ENCODE measurements at regions not wholly inside any gene's neighbourhood (a gene's known extent, or its start where the extent isn't known, plus 50 kb on each side); places are given as distances from the start of the nearest gene placed in this dataset.

DNA sequence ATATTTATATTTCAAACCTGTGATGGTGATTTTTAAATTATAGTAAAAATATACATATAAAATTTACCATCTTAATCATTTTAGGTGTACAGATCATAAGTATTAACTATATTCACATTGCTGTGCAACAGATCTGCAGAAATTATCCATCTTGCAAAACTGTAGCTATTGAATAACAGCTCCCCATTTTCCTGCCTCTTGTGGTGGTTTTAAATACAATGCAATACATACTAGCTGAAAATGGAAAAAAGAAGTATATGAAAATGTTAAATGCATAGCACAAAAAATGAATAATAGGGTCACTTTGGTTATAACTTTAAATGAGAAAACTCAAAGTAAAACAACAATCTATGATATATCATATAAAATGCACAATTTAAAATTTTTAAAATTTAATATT, 130.9 kb upstream of the VPREB1 start:
- no peak overlapping the region for H3K4me3 ChIP-seq
- no peaks in the 10 kb centered on the region for H3K9me3 ChIP-seq
- ATAC-seq (no peak), DNase-seq (no peak)
- H3K4me1 ChIP-seq, result no peaks in the 10 kb centered on the region
- intact Hi-C loops (cut with DNase I), result no loop called here
- TF ChIP-seq, protein P1, sequence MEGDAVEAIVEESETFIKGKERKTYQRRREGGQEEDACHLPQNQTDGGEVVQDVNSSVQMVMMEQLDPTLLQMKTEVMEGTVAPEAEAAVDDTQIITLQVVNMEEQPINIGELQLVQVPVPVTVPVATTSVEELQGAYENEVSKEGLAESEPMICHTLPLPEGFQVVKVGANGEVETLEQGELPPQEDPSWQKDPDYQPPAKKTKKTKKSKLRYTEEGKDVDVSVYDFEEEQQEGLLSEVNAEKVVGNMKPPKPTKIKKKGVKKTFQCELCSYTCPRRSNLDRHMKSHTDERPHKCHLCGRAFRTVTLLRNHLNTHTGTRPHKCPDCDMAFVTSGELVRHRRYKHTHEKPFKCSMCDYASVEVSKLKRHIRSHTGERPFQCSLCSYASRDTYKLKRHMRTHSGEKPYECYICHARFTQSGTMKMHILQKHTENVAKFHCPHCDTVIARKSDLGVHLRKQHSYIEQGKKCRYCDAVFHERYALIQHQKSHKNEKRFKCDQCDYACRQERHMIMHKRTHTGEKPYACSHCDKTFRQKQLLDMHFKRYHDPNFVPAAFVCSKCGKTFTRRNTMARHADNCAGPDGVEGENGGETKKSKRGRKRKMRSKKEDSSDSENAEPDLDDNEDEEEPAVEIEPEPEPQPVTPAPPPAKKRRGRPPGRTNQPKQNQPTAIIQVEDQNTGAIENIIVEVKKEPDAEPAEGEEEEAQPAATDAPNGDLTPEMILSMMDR (IDR thresholded peaks at IDR 0.05), result no peak
- H3K36me3 ChIP-seq (ENCODE audit: insufficient read depth in 1 of 2, low read depth in 1 of 2), result no peaks in the 10 kb centered on the region
- H3K27me3 ChIP-seq (ENCODE audit: insufficient read depth in 3 of 3, low read length in 2 of 3), result peaks cover 0 to 18% (median 0%) of the 10 kb centered on the region in 3 donors
- H3K27ac ChIP-seq, result no peak overlapping the region

DNA sequence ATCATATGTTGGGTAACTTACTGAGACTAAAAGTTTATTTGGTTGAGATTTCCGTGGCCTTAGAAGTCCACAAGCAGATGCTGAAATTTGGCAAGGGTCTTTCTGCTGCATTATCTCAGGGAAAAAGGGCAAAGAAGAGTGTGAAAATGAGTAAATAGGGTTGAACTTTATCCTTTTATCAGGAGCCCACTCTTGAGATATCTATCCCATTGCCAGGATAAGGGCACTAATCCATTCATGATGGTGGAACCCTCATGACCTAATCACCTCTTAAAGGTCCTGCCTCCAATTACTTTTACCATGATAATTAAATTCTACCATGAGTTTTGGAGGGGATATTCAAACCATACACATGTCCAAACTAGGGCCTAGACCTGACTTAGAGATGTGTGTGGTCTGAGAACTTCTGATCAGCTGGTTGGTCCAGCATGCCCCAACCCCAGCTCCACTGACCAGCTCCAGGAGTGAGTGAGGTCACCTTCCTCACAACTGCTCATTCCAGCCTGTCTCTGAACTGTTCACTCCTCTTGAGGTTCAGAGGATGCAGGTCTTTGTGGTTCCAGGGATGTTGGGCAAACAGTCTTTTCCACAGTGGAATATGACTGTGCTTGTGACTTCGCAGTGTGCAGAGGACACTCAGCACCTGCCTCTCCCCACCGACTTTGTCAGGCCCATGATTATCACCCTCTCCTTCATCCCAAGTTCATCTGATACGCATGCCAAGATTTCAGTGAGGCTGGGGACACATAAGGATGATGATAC, 130.1 kb upstream of the TOP3B start:
- peaks cover 0 to 11% (median 3%) of the 10 kb centered on the region in 3 donors for H3K27me3 ChIP-seq (ENCODE audit: insufficient read depth in 3 of 3, low read length in 2 of 3)
- ATAC-seq, result no peak
- intact Hi-C loops (cut with DNase I), result no loop called here
- no peak overlapping the region for H3K4me3 ChIP-seq
- H3K36me3 ChIP-seq (ENCODE audit: insufficient read depth in 1 of 2, low read depth in 1 of 2), result no peaks in the 10 kb centered on the region
- TF ChIP-seq, protein P1 (IDR thresholded peaks at IDR 0.05), result no peak
- WGBS, 3 donors, result 79 to 87% (median 87%) methylated on average over 4 of the region's 4 CpGs
- DNase-seq, result no peak
- H3K27ac ChIP-seq, result no peak overlapping the region
- no peaks in the 10 kb centered on the region for H3K9me3 ChIP-seq
- no peaks in the 10 kb centered on the region for H3K4me1 ChIP-seq

DNA sequence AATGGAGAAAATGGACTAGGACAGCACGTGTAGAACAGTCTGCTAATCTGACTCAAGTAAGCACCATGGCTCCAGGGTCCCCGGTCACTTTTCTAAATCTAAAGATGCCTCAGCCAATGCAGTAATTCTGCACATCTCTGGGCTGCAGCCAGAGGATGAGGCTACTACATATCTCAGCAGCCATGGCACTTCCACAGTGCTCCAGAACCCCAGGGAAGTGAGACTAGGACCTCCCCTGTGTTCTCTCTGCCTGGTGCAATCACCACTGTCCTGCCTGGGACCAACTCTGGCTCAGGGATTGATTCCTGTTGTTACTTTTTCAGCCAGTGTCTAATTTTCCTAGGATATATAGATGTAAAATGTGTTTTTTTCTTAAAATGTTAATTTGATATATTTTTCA, 129.4 kb upstream of the TOP3B start:
- Histone ChIP-seq H3K36me3 (ENCODE audit: insufficient read depth in 1 of 2, low read depth in 1 of 2) (no peaks in the 10 kb centered on the region), H3K4me1 (no peaks in the 10 kb centered on the region), H3K27me3 (ENCODE audit: insufficient read depth in 3 of 3, low read length in 2 of 3) (peaks cover 0 to 11% (median 3%) of the 10 kb centered on the region in 3 donors), H3K27ac (no peak overlapping the region), H3K4me3 (no peak overlapping the region), H3K9me3 (no peaks in the 10 kb centered on the region)
- intact Hi-C loops (cut with DNase I), result no loop called here
- ATAC-seq, result no peak
- TF ChIP-seq, protein P1 (IDR thresholded peaks at IDR 0.05), result no peak
- WGBS, 3 donors, result 75 to 77% (median 76%) methylated on average over 2 of the region's 2 CpGs
- no peak for DNase-seq

DNA sequence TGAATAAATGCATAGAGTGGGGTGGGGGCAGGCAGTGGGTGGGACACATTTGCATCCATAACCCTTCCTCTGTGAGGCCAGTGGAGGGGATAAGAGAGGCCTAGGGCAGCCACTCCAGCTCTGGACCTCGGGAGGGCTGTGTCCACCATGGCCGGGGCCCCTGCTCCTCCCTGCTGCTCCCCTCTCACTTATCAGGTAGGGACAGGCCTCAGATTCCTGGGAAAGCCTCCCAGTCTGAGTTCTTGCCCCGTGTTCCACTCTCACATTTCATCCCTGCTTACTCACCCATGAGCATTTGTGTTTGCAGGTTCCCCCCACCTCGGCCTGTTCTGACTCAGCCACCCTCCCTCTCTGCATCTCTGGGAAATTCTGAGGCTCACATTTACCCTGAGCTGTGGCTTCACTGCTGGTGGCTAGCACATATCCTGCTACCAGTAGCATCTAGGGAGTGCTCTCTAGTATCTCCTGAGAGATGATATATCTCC, 128.7 kb upstream of the TOP3B start:
- H3K4me1 ChIP-seq, result no peaks in the 10 kb centered on the region
- no peak overlapping the region for H3K27ac ChIP-seq
- WGBS, 3 donors, result 37 to 62% (median 44%) methylated on average over 4 of the region's 4 CpGs
- intact Hi-C loops (cut with DNase I), result no loop called here
- H3K36me3 ChIP-seq (ENCODE audit: insufficient read depth in 1 of 2, low read depth in 1 of 2), result no peaks in the 10 kb centered on the region
- no peaks in the 10 kb centered on the region for H3K9me3 ChIP-seq
- no peak overlapping the region for H3K4me3 ChIP-seq
- TF ChIP-seq, protein P1 (IDR thresholded peaks at IDR 0.05), result no peak
- DNase-seq, result no peak
- H3K27me3 ChIP-seq (ENCODE audit: insufficient read depth in 3 of 3, low read length in 2 of 3), result peaks cover 2 to 11% (median 3%) of the 10 kb centered on the region in 3 donors
- no peak for ATAC-seq

Measured in psoas muscle (tissue), 7 donors.